PC-3 (cell line): ENCODE measurements at regions not wholly inside any gene's neighbourhood (a gene's known extent, or its start where the extent isn't known, plus 50 kb on each side); places are given as distances from the start of the nearest gene placed in this dataset.

ENCODE experiments used
- ATAC-seq: fragments of 200-7000 bp; cut with Tn5 transposase; 2 replicates; pipeline ENCODE4 v1.9.1; 2020; ENCODE audit warnings: mild to moderate bottlenecking, moderate library complexity
- BruUV-seq: library from RNA; stranded (reverse); fragments of 400-500 nt; replicated peaks from 2 replicates; lab custom pipeline; 2021; lab: Mats Ljungman, UMichigan
- CTCF ChIA-PET: fragments of 300-600 bp; sonication (Branson Sonifier 250); formaldehyde crosslinking; loops from one replicate; lab custom pipeline; 2022; ENCODE audit warnings: antibody characterized with exemption; lab: Charles Lee
- POLR2A ChIA-PET: fragments of 300-600 bp; sonication (Branson Sonifier 250); formaldehyde crosslinking; loops from one replicate; lab custom pipeline; 2022; ENCODE audit warnings: antibody characterized with exemption; ENCODE audit not compliant: unreplicated experiment; lab: Charles Lee
- DNase-seq: peaks from one replicate; pipeline ENCODE4 v3.0.0-alpha.2; 2015
- H2AFZ ChIP-seq: fragments of 300-600 bp; sonication (generic); 2 replicates; pipeline ENCODE4 v1.6.0; 2016; ENCODE audit warnings: antibody characterized with exemption, low read length
- H3F3A ChIP-seq: fragments of 300-600 bp; sonication (generic); one replicate; pipeline ENCODE4 v1.6.0; 2017; ENCODE audit warnings: antibody characterized with exemption, low read length, control low read depth, mild to moderate bottlenecking; ENCODE audit not compliant: unreplicated experiment
- H3K27ac ChIP-seq: fragments of 300-600 bp; sonication (generic); 2 replicates; pipeline ENCODE4 v1.5.1; 2016; ENCODE audit warnings: mild to moderate bottlenecking, low read length
- H3K27me3 ChIP-seq: fragments of 300-600 bp; sonication (generic); 2 replicates; pipeline ENCODE4 v1.6.1; 2016; ENCODE audit warnings: low read length, mixed read lengths
- H3K36me3 ChIP-seq: fragments of 300-600 bp; sonication (generic); 2 replicates; pipeline ENCODE4 v1.6.1; 2016; ENCODE audit warnings: low read depth, mixed run types, low read length, mixed read lengths
- H3K4me1 ChIP-seq: fragments of 300-600 bp; sonication (generic); 2 replicates; pipeline ENCODE4 v1.5.1; 2016; ENCODE audit warnings: low read length; ENCODE audit not compliant: insufficient read depth
- H3K4me2 ChIP-seq: fragments of 300-600 bp; sonication (generic); 2 replicates; pipeline ENCODE4 v1.6.0; 2016; ENCODE audit warnings: low read length
- H3K4me3 ChIP-seq: fragments of 300-600 bp; sonication (generic); 2 replicates; pipeline ENCODE4 v1.5.1; 2016; ENCODE audit warnings: mild to moderate bottlenecking, low read length, mixed read lengths
- H3K79me2 ChIP-seq: fragments of 300-600 bp; sonication (generic); 2 replicates; pipeline ENCODE4 v1.6.1; 2017; ENCODE audit warnings: low read length, mixed read lengths
- H3K9ac ChIP-seq: fragments of 300-600 bp; sonication (generic); 2 replicates; pipeline ENCODE4 v1.6.0; 2016; ENCODE audit warnings: mild to moderate bottlenecking, low read length
- H3K9me2 ChIP-seq: fragments of 300-600 bp; sonication (generic); replicated peaks from 2 replicates; pipeline ENCODE4 v1.6.1; 2016; ENCODE audit warnings: mixed run types, low read length, mixed read lengths
- H3K9me3 ChIP-seq: fragments of 300-600 bp; sonication (generic); 2 replicates; pipeline ENCODE4 v1.6.1; 2016; ENCODE audit warnings: low read length, mixed read lengths
- H4K20me1 ChIP-seq: fragments of 300-600 bp; sonication (generic); 2 replicates; pipeline ENCODE4 v1.6.1; 2016; ENCODE audit warnings: low read length, mixed read lengths
- EZH2 ChIP-seq: fragments of 300-600 bp; sonication (generic); IDR thresholded peaks from one replicate; pipeline ENCODE4 v1.6.1; 2017; ENCODE audit warnings: antibody characterized with exemption, mild to moderate bottlenecking, low read length; ENCODE audit not compliant: unreplicated experiment
- EZH2phosphoT487 ChIP-seq: fragments of 300-600 bp; sonication (generic); IDR thresholded peaks from 2 replicates; pipeline ENCODE4 v1.6.1; 2018; ENCODE audit warnings: mild to moderate bottlenecking, antibody characterized with exemption, low read length, borderline replicate concordance
- intact Hi-C: fragments of 100-400 bp; cut with micrococcal nuclease; formaldehyde crosslinking; loops from 2 replicates; pipeline ENCODE4 v1.9.0; 2023
- TF ChIP-seq, protein P1 (sequence below): fragments of 300-600 bp; sonication (generic); conservative IDR thresholded peaks from 2 replicates; pipeline ENCODE4 v1.5.1; 2017; ENCODE audit warnings: antibody characterized with exemption, low read depth, mild to moderate bottlenecking, low read length

DNA sequence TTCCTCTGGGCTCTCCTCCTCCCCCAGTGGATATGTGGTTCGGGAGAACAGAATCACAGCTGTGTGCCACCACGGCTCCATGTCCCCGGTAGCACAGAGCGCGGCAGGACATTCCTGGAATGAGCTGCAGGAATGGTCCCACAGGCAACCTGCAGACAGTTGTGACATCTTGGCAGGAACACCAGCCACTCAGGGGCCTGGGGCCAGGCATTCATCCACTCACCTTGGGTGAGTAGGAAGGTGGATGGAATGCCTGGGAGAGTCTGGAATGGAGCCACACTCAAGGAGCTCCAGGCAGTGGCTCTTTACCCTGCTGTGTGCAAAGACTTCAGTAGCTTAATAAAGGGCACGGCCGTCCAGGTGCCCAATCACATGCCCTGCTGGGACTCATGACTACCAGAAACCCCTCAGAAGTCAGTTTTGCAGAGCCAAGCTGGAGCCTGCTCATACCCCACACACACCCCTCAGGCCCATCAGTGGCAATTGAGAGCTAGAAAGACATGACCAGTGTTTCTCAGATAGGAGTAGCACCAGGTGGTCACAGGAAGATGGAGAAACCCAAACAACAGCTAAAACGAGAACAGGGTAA, 117.3 kb upstream of the PRR20G start:
- H3K27ac ChIP-seq: no peak overlapping the region
- ATAC-seq: no peak
- H3K4me2 ChIP-seq: no peak overlapping the region
- no peaks in the 10 kb centered on the region for H3F3A ChIP-seq
- peaks cover 32% of the 10 kb centered on the region for H3K27me3 ChIP-seq
- no peaks in the 10 kb centered on the region for H3K9me3 ChIP-seq
- BruUV-seq: no TSS peak
- H3K9me2 ChIP-seq: no peaks in the 10 kb centered on the region
- H4K20me1 ChIP-seq: no peaks in the 10 kb centered on the region
- POLR2A ChIA-PET: no interaction called here
- CTCF ChIA-PET: no interaction called here
- no peaks in the 10 kb centered on the region for H3K79me2 ChIP-seq
- H3K9ac ChIP-seq: no peak overlapping the region
- DNase-seq: no peak
- no peak overlapping the region for H3K4me3 ChIP-seq
- no peaks in the 10 kb centered on the region; the same call in 1 of the 2 replicates for H3K4me1 ChIP-seq
- no peak overlapping the region for H2AFZ ChIP-seq
- TF ChIP-seq EZH2phosphoT487 (no peak), EZH2 (no peak)
- TF ChIP-seq, protein P1, sequence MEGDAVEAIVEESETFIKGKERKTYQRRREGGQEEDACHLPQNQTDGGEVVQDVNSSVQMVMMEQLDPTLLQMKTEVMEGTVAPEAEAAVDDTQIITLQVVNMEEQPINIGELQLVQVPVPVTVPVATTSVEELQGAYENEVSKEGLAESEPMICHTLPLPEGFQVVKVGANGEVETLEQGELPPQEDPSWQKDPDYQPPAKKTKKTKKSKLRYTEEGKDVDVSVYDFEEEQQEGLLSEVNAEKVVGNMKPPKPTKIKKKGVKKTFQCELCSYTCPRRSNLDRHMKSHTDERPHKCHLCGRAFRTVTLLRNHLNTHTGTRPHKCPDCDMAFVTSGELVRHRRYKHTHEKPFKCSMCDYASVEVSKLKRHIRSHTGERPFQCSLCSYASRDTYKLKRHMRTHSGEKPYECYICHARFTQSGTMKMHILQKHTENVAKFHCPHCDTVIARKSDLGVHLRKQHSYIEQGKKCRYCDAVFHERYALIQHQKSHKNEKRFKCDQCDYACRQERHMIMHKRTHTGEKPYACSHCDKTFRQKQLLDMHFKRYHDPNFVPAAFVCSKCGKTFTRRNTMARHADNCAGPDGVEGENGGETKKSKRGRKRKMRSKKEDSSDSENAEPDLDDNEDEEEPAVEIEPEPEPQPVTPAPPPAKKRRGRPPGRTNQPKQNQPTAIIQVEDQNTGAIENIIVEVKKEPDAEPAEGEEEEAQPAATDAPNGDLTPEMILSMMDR: no peak
- intact Hi-C loops: no loop called here
- H3K36me3 ChIP-seq: no peaks in the 10 kb centered on the region

DNA sequence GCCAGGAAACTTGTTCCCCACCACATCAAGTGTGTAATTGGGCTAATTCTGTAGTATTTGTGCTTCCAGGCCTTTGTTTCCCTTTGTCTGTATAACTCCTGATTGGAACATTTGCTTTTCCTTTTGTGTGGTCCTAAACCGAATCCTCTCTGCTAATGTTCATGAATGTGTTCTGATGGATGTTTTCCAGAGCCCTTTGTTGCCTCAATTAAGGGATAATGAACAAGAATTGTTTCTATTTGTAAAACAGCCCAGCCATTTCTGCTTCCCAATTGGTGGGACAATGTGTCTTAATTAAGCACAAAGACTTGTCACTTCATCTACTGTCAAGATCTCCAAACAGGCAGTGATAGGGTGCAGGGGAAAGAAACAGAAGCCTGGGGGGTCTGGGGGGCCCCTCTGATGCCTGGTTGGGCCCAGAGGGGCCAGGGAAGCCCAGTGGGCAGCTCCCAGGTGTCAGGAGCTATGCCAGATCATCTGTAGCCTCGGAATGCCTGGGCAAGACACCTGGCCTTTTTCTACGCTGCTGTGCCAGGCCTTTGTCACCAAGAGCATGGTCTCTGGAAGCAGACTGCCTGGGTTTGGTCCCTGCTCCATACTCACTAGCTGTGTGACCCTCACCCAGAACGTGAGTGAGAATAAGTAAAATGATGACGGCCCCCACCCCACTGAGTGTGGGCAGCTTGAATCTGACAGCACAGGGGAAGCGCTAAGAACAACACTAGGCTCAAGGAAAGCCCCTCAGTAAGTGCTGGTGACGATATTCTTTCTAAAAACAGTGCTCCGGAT, 116.6 kb upstream of the PRR20G start:
- H3K27ac ChIP-seq: no peak overlapping the region
- H3K36me3 ChIP-seq: no peaks in the 10 kb centered on the region
- no peaks in the 10 kb centered on the region for H3K79me2 ChIP-seq
- intact Hi-C loops: no loop called here
- H3K27me3 ChIP-seq: peaks cover 28% of the 10 kb centered on the region
- H3K4me3 ChIP-seq: no peak overlapping the region
- H3F3A ChIP-seq: no peaks in the 10 kb centered on the region
- no TSS peak for BruUV-seq
- TF ChIP-seq EZH2 (no peak), EZH2phosphoT487 (no peak)
- TF ChIP-seq, protein P1: no peak
- H3K9ac ChIP-seq: no peak overlapping the region
- no peaks in the 10 kb centered on the region for H4K20me1 ChIP-seq
- H3K4me1 ChIP-seq: no peaks in the 10 kb centered on the region; the same call in 1 of the 2 replicates
- ChIA-PET POLR2A (no interaction called here), CTCF (no interaction called here)
- H3K9me2 ChIP-seq: no peaks in the 10 kb centered on the region
- DNase-seq: no peak
- no peaks in the 10 kb centered on the region for H3K9me3 ChIP-seq
- ATAC-seq: no peak
- no peak overlapping the region for H3K4me2 ChIP-seq
- H2AFZ ChIP-seq: no peak overlapping the region

- Histone ChIP-seq H3K9me3 (no peaks in the 10 kb centered on the region), H4K20me1 (no peaks in the 10 kb centered on the region), H3K27me3 (peaks cover 26% of the 10 kb centered on the region; the same call in 1 of the 2 replicates), H2AFZ (no peak overlapping the region), H3K4me1 (no peaks in the 10 kb centered on the region; the same call in 1 of the 2 replicates), H3K9ac (no peak overlapping the region), H3K4me3 (no peak overlapping the region), H3K4me2 (no peak overlapping the region), H3K79me2 (no peaks in the 10 kb centered on the region), H3K27ac (no peak overlapping the region), H3K36me3 (no peaks in the 10 kb centered on the region), H3K9me2 (no peaks in the 10 kb centered on the region), H3F3A (no peaks in the 10 kb centered on the region)
- no TSS peak for BruUV-seq
- DNase-seq: no peak
- intact Hi-C loops: no loop called here
- ChIA-PET CTCF (no interaction called here), POLR2A (no interaction called here)
- no peak for ATAC-seq
- TF ChIP-seq EZH2: no peak
- TF ChIP-seq EZH2phosphoT487: no peak
- TF ChIP-seq, protein P1: no peak
Measured at GRCh38 chr3:127403795-127404194, 115.9 kb upstream of the PRR20G start.
